ENCODE measurements at regions not wholly inside any gene's neighbourhood (a gene's known extent, or its start where the extent isn't known, plus 50 kb on each side); places are given as distances from the start of the nearest gene placed in this dataset.

DNA sequence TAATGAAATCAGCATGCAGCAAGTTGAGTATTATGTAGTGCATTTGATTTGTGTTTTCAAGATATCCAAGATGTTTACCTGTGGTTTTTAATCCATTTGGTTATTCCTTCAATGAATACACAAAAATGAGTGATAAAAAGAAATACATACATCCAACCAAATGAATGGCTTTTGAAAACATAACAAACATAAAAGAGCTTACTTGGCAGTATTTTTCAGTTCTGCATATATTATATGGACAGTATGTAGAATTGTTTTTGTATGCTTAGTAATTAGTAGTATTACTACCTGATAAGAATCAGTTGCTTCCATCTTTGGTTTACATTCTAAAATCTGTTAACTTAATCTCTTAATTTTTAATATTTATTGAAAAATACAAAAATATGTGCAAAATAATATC, 908.9 kb upstream of the AGA start:
- H4K20me1 ChIP-seq (ENCODE audit: insufficient read depth, low read length) = no peaks in the 10 kb centered on the region
- H3K4me1 ChIP-seq (ENCODE audit: control insufficient read depth, insufficient read depth, low read length) = no peaks in the 10 kb centered on the region
- H3K4me3 ChIP-seq (ENCODE audit: insufficient read depth, low read depth, low read length) = no peak overlapping the region
- H3K9me1 ChIP-seq (ENCODE audit: insufficient read depth, low read length) = no peaks in the 10 kb centered on the region
- H2BK20ac ChIP-seq (ENCODE audit: low read depth, low read length) = no peak overlapping the region
- DNase-seq (no peak), ATAC-seq (ENCODE audit: low read depth) (no peak)
- no peak overlapping the region for H3K14ac ChIP-seq (replicated peaks; ENCODE audit: low read depth, low read length)
- no peak overlapping the region for H3K56ac ChIP-seq (ENCODE audit: extremely low read depth, insufficient read depth, low read length)
- in situ Hi-C loops (cut with MboI; ENCODE audit: low sequenced_read_pairs) (no loop called here), dilution Hi-C loops (cut with HindIII; ENCODE audit: low sequenced_read_pairs, unreplicated experiment) (no loop called here), intact Hi-C loops (cut with micrococcal nuclease) (no loop called here)
- no peak for TF ChIP-seq RCOR1 (IDR thresholded peaks at IDR 0.05; ENCODE audit: insufficient replicate concordance, low read length)
- TF ChIP-seq CHD1 (IDR thresholded peaks at IDR 0.05; ENCODE audit: low read depth, low read length) = no peak
- TF ChIP-seq FOS (IDR thresholded peaks at IDR 0.05; ENCODE audit: low read depth, low read length) = no peak
- TF ChIP-seq, protein P1, sequence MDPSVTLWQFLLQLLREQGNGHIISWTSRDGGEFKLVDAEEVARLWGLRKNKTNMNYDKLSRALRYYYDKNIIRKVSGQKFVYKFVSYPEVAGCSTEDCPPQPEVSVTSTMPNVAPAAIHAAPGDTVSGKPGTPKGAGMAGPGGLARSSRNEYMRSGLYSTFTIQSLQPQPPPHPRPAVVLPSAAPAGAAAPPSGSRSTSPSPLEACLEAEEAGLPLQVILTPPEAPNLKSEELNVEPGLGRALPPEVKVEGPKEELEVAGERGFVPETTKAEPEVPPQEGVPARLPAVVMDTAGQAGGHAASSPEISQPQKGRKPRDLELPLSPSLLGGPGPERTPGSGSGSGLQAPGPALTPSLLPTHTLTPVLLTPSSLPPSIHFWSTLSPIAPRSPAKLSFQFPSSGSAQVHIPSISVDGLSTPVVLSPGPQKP (IDR thresholded peaks at IDR 0.05; ENCODE audit: borderline replicate concordance, low read depth, low read length) = no peak
- TF ChIP-seq SMC3 (IDR thresholded peaks at IDR 0.05; ENCODE audit: low read depth, low read length) = no peak
- TF ChIP-seq, protein P2, sequence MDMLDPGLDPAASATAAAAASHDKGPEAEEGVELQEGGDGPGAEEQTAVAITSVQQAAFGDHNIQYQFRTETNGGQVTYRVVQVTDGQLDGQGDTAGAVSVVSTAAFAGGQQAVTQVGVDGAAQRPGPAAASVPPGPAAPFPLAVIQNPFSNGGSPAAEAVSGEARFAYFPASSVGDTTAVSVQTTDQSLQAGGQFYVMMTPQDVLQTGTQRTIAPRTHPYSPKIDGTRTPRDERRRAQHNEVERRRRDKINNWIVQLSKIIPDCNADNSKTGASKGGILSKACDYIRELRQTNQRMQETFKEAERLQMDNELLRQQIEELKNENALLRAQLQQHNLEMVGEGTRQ (IDR thresholded peaks at IDR 0.05; ENCODE audit: low read depth, low read length) = no peak
- TF ChIP-seq MAFK (IDR thresholded peaks at IDR 0.05; ENCODE audit: low read depth, low read length) = peak; percentile 64
- TF ChIP-seq MAZ (IDR thresholded peaks at IDR 0.05; ENCODE audit: borderline replicate concordance, low read depth, low read length) = no peak
- ChIA-PET CTCF (no interaction called here), POLR2A (ENCODE audit: unreplicated experiment) (no interaction called here)
- no peak overlapping the region for H2AFZ ChIP-seq (replicated peaks; ENCODE audit: low read length, poor library complexity)
- H3K23ac ChIP-seq (ENCODE audit: low read depth, low read length) = no peak overlapping the region
- no peak overlapping the region for H3K27ac ChIP-seq (ENCODE audit: insufficient read depth, low read length)
- H4K8ac ChIP-seq (ENCODE audit: low read depth in 2 of 2, low read length in 2 of 2) = no peak overlapping the region
- H2AK5ac ChIP-seq (ENCODE audit: low read depth, low read length) = no peak overlapping the region
- no peaks in the 10 kb centered on the region for H3K79me1 ChIP-seq (ENCODE audit: low read depth in 1 of 2, low read length in 2 of 2)
- no peak overlapping the region for H2BK120ac ChIP-seq (ENCODE audit: low read depth, low read length)
- no peak overlapping the region for H2AK9ac ChIP-seq (replicated peaks; ENCODE audit: low read depth, low read length, poor library complexity)
- no peak overlapping the region for H2BK15ac ChIP-seq (ENCODE audit: low read depth, low read length)
- no peak overlapping the region for H4K5ac ChIP-seq (ENCODE audit: low read depth, low read length)
- H3K4ac ChIP-seq (ENCODE audit: low read depth, low read length) = no peak overlapping the region
- no peaks in the 10 kb centered on the region for H3K27me3 ChIP-seq (ENCODE audit: control insufficient read depth, insufficient read depth, low read length)
- no peaks in the 10 kb centered on the region for H3K36me3 ChIP-seq (ENCODE audit: control insufficient read depth, insufficient read depth, low read length)
- H3K9ac ChIP-seq (ENCODE audit: low read depth, low read length) = no peak overlapping the region
- H4K91ac ChIP-seq (ENCODE audit: insufficient read depth, low read depth, low read length) = no peak overlapping the region
- H3K4me2 ChIP-seq (ENCODE audit: low read depth, low read length) = no peak overlapping the region
- BruUV-seq (replicated peaks) = no TSS peak
- H2BK5ac ChIP-seq (ENCODE audit: low read depth, low read length, poor library complexity, severe bottlenecking) = no peak overlapping the region
- H3K9me3 ChIP-seq (ENCODE audit: control insufficient read depth, insufficient read depth, low read length) = no peaks in the 10 kb centered on the region
- no peak overlapping the region for H3K18ac ChIP-seq (ENCODE audit: low read depth, low read length)

Data from IMR-90 (cell line).